ENCODE measurements at regions not wholly inside any gene's neighbourhood (a gene's known extent, or its start where the extent isn't known, plus 50 kb on each side); places are given as distances from the start of the nearest gene placed in this dataset.
"Not testable (repeated sequence)": the region's sequence is repeated elsewhere in the genome, so short reads cannot be mapped to it uniquely, and the experiment has no call there.

- TF ChIP-seq CTCF (optimal IDR thresholded peaks at IDR 0.05 in 1 of 3, IDR thresholded peaks at IDR 0.05 in 1 of 3, conservative IDR thresholded peaks at IDR 0.05 in 1 of 3; ENCODE audit: extremely low read depth in 1 of 3, insufficient read depth in 2 of 3, low read length in 3 of 3); EZH2 (IDR thresholded peaks at IDR 0.05; ENCODE audit: low read length): not testable (repeated sequence)
These were observed 53.0 kb upstream of the LYZL2 start for GRCh38 chr10:30682377-30683199.
